Fibroblast of peridontal ligament (primary cell): ENCODE measurements at regions not wholly inside any gene's neighbourhood (a gene's known extent, or its start where the extent isn't known, plus 50 kb on each side); places are given as distances from the start of the nearest gene placed in this dataset.
A peak's percentile ranks its signal among the peaks of the same experiment; 100 is the strongest.
"Not testable (repeated sequence)": the region's sequence is repeated elsewhere in the genome, so short reads cannot be mapped to it uniquely, and the experiment has no call there.

ENCODE experiments used
- DNase-seq: peaks from one replicate; pipeline ENCODE4 v3.0.0-alpha.2; 2010; ENCODE audit errors: extremely low read depth

DNA sequence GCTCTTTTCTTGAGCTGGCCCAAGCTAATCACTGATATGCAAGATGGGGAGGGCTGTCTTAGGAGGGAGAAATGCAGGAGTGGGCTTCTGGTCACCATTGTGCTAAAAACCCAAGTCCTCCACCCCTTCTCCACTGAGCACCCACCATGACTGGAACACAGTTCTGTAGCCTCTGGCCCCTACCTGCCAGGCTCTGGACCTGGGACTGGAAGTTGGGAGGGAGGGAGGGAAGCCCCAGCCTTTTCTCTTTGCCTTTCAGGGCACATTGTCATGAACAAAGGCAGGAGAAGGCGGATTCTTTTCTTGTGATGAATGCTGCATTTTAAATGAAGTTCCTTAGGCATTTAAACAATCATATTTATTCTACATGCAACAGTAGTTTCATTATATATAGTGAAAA is 559.1 kb upstream of the TRPC7 start:
- DNase-seq: no peak

DNA sequence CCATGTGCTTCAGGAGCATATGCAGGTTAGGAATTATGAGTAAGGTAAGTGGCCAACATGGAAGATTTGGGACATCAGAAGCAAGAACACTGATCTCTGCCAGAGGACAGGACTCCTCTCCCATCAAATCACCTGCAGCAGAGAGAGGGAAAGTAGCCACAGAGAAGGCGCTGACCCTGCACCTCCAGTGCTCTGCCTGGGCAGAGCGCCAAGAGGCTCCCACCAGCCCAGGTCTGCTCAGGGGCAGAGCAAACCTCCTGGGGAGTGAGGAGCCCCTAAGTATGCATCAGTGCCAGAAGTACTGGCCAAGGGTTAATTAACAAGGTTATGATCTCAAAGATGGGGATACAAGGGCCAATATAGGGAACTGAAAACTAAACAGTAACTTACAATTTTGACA is 545.3 kb upstream of the TRPC7 start:
- no peak for DNase-seq

DNA sequence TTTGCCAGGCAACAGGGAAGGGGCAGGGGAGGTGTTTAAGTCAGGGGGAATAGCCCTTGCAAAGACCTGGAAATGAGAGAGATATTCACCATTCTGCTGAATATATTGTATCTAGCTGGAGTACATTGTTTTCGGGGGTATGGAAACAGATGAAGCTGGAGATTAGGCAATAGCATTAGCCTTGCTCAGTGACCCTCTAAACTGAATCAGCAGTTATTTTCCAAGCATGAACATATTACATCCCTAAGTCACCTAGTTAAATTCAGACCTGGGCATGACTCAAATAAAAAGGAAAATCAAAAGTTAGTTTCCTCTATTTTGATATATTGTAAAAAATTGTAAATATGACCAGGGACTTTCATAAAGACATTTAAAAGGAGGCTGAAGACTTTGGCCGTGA is 544.6 kb upstream of the TRPC7 start:
- no peak for DNase-seq

DNA sequence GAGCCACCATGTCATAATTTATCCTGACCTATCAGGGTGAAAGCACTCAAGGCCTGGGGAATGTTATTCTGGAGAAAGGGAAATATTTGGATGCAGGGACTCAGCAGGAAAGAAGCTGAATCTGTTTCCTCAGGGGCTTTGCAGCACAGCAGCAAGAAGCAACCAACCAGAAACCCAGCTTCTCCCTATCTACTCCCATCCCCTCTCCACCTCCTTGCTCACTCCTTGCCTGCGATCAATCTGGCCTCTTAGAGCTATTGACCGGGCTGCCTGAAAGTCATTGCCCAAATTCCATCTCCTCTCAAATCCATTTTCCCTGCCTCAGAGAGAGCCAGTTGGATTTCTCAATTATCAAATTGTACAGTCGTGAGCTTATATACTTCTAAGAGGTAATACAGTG is 542.0 kb upstream of the TRPC7 start:
- DNase-seq: no peak

DNA sequence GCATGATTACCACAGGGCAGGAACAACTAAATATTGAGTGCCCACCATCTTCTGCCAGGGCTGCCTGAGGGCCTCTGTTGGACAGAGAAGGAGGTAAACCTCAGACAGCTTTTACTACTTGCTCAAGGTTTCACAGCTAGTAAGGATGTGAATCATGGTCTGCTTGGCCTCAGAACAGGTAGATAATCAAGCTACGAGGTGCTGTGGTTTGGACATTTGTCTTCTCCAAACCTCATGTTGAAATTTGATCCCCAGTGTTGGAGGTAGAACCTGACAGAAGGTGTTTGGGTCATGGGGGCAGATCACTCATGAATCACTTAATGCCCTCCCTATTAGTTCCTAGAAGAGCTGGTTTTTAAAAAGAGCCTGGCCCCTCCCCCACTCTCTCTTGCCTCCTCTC is 541.2 kb upstream of the TRPC7 start:
- DNase-seq: no peak

DNA sequence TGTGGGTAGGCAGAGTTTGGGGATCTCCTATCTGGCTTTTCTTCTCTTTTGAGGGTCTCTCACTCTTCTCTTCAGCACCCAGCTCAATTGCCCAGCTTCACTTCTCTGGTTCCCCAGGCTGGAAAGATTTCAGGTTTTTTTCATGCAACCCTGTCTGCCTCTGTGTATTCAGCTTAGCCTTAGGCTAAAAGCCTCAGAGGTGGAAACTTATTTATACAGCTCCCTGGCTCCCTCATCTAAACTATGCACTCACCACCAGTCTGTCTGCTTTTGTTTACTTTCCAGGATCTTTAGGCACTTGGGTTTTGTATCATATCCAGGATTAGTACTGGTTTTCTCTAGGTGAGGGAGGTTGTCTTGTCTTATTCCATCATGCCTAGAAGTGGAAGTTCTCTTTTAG is 540.2 kb upstream of the TRPC7 start:
- DNase-seq: no peak

DNA sequence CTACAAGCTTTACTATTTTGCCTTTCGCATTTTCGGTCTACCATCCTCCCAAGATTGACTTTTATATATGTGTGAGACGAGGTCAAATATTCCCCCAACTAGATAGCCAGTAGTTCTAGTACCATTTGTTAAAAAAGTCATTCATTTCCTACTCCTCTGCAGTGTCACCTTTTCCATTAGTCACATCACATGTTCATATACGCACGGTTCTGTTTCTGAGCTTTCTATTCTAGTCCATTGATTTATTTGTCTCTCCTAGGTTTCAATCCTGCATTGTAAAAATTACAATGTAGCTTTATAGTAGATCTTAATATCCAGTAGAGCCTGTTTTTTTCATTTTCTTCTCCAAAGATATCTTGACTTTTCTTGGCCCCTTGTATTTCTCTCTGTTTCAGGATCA is 528.7 kb upstream of the TRPC7 start:
- no peak for DNase-seq

DNA sequence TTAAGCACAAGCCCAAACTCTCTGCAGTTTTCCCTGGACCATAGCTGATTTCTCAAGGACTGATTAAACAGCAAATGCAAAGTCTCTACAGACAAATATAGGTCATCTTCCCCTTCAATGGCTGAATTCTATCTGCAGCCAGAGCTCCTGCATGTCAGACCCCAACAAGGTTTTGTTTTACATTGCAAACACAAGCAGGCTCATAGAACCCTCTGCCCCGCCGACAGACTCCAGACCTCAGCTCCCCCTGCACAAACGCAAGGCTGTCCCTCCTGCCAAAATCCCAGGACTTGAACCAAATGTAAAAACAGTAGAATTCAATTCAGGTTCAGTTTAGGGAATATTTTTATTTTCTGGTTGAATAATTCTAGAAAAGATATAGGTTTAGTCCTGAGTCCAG is 526.7 kb upstream of the TRPC7 start:
- DNase-seq: no peak

DNA sequence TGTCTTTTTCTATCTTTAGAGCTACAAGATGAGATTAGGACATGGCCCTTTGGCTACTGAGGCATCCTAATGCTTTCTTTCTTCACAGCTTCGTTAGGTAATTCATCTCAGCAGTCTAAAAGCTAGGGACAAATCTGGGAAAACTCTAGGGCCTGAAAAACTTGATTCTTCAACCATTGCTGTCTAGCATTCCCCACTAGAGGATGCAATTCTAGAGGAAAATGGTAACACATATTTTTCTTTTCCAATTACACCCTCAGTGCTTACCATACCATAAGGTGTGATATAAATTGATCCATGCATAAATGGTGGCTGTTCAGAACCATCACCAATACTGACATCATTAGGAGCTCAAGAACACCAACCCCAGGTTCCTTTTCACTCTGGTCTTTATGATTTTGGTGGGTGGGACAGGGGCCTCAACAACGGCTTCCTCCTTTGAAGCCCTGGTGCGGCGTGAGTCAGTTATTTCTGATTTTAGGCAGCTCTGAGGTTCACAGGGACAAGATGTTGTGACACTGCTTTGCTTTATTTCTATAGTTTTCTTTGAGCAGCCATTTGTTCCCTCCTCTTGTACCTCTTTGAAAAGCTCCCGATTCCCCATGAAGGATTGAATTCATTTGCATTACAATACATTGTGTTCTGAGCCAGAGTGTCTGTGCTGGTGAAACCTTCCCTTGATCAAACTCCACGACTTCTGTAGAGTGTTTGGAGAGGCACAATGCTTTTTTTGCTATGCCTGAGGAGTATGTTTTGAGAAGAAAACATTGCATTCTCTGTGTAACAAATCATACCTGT is 526.0 kb upstream of the TRPC7 start:
- DNase-seq: no peak

DNA sequence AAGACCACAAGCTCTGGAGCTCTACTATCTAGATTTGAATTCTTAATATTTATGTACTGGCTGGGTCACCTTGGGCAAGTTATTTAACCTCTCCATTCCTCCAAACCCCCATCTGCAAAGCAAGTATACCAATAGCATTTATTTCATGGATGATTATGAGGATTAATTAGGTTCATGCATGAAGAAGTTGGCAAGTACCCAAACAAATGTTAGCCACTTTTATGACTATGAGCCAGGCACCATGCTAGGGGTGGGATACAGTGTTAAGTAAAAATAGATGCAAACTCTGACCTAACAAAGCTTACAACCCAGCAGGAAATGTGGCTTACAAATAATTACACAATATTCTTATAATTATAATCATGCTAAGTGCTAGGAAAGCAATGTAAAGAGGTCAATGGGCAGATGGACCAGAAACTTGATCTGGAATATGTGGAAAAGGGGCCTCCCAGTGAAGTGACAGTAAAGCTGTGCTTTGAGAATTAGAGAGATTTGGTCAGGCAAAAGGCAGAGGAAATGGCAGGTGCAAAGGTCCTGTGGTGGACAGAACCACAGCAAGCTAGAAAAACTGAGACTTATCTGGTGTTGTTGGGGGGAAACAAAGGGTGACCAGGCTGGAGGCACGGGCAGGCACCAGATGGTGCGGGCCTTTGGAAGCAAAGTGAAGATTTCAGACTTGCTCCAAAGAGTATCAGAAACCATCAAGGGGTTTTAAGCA is 525.2 kb upstream of the TRPC7 start:
- no peak for DNase-seq

DNA sequence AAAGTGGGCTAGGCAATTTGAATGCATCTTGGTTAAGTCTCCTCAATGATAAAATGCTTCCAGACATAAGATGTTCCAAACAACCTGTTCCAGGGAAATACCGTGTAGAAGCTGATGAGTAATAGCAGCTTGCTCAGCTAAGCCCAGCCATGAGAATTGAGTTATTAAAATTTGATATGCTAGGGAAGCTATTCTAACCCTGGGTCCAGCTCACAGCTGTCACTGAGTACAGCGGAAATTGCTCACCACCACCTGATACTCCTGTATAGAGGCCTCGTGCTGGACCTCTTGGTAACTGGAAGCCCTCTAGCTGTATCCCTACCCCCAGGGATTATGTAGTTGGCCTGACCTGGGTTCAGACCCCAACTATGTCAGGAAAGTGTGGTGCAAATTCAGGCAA is 521.3 kb upstream of the TRPC7 start:
- DNase-seq: no peak

DNA sequence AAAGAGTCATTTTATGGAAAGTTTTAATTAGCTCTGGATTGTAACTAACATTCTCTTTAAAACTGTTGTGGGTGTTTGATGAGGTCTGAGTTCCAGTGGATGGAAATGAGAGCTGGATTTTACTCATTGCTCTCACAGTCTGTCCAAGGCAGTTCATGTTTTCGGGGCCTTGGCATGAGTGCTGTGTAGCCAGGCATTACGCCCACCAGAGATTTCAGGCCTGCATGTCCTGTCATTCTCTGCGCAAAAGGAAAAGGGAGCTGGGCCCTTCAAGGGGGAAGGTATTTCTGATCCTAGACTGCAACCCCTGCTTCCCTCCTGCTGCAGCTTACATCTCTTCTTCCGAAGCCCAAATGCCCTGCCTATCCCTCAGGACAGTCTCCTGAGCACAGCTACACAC is 499.6 kb upstream of the TRPC7 start:
- no peak for DNase-seq

DNA sequence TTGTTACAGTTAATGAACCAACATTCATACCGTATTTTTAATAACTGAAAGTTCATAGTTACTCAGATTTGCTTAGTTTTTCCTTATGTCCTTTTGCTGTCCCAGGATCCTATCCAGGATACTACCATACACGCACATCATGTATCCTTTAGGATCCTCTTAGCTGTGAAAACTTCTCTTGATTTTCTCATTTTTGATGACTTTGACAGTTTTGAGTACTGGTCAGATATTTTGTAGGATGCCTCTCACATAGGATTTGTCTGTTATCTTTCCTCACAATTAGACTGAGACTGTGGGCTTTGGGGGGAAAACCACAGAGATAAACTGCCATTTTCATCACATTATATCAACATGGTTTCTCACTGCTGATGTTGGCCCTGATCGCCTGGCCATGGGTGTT is 491.3 kb upstream of the TRPC7 start:
- no peak for DNase-seq

DNA sequence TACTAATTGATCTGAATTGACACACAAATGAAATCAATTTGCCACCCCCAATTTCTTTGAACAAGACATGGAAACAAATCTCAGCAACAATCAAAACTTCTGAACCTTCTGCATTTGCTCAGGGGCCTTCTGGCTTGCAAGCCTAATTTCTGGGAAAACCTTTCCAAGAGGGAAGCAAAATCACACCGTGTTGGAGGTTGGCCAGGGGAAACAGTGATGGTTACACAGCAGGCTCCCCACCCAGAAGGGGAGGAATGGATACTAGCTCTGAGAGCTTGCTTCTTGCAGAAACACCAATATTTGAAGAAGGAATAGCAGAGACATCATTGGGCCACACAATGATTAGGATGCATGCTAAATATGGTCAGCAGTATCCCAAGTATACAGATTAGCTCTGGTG is 488.6 kb upstream of the TRPC7 start:
- no peak for DNase-seq

DNA sequence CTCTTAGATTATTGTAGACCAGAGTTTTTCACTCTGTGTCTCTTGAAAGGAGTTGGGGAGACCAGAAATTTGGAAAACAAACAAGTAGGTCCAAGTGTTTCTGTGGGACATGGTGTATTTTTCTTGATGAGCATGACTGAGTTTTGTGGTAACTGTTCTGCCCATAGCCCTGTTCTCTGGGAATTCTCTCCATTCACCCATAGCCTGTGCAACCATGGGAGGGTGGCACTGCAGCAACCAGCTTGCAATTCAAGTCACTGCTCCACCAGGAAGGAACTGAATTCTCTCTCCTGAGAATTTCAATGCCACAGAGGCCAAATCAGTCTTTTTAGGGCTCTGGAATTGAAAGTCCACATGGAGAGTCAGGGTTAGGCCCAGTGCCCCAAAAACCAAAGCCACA is 475.3 kb upstream of the TRPC7 start:
- DNase-seq: no peak

DNA sequence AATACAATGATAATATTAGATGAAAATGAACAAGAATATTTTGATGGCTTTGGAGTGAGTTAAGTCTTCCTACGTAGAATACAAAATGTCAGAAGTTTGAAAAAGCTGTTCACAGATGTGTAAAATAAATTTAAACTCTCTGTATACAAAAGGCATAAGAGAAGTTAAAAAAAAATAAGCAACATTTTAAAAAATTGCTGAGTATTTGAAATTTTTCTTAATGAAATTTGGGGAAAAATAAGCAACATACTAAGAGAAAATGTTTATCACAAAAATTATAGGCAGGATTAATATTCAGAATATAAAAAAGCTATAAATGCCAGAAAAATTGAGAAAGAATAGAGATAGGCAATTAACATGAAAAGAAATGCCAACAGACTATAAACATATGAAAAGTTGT is 470.7 kb upstream of the TRPC7 start:
- no peak for DNase-seq

DNA sequence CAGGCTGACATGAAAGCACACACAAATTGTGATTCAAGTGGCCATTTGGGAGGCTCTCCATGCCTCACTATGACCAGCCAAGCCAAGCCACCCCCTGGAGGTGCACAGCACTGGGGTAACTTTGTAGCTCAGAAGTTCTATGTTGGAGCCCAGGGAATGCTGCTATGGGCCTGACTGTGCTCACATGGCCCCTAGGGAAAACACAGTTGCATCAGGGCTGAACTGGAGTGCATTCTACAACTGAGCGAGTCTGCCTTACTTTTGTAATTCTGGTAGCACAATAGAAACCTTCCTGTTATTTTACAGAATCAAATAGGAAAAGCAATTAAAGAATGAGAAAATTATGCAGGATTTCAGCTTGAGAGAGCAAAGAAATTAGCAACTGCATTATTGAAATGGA is 455.5 kb upstream of the TRPC7 start:
- no peak for DNase-seq

DNA sequence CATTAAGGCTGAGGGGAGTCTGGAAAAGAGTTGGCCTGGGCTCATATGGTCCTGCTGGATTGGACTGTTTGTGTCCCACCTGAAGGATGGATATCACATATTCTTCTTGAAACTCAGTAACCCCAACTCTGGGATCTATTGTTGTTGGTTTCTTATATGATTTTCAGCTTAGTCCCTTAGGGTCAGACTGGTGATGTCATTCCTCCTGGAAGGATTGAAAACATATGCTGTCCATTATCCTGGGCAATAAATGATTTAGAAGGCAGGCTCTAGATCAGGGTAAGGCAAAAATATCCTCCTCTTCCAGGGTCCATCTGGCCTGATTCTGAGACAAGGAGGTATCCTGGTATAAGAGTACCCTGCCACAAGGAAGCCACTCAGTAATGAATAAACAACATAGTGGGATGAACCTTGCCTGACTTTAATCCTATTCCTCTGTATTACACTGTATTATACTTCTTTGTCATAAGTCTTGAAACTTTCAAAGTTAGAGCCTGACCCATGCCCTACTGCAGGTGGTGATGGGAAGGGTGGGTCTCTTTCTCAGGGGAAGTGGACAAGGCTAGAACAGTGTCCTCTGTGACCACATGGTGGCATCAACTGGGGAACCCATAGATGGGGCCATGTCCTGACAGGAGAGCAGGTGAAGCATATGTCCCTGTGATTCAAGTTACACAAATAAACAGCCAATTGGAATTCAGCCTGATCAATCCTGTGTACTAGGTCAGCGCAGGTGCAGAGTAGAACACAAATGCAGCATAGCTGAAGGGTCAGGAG is 454.4 kb upstream of the TRPC7 start:
- DNase-seq: peak; percentile 54

DNA sequence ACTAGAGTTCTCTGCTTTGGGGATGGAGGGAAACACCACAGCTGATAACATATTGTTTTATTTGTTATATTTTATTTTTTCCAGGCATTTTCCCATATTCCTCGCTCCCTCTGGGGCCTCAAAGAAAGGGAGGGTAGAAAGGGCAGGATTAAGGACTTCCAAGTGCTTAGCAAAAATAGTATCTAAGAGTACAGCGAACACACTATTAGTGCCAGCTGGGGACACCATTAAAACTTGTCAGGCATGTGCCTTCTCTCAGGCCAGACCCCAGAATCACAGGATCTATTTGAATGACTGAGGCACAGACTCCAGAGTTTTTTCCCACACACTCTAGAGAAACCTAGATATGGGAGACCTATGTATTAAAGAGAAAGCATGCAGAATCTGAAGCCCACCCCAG is 451.0 kb upstream of the TRPC7 start:
- DNase-seq: no peak

DNA sequence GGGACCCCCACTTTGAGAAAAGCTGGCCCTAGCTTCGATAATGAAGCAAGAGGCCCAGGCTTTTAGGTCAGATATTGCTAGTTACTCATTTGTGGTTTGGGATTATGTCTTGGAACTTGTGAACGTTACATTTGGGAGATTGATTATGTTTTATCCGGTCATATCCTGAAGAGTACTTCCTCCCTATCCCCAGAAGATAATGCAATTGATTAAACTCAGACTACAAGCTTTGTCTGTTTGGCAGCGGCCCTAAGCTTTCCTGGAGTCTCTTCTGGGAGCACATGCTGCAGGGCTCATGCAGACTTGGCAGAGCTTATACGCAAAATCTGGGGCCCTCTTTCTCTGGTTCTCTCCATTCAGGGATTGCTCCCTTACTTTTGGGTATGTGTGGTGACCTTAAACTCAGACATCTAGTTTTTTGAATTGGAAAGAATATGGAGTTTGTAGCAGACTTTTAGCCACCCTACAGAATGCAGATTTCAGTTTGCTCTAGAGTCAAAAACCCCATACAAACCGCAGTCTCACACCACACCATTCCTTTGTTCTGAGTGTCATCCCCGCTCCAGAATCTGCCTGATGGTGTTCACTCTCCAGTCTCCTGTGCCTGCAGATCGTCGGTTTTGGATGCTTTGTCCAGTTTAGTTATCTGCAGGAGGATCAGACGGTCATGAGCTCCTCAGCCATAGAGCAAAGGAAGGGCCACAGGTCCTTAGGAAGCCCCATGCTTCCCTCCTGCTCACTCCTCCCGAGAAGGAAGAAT is 449.5 kb upstream of the TRPC7 start:
- no peak for DNase-seq

DNA sequence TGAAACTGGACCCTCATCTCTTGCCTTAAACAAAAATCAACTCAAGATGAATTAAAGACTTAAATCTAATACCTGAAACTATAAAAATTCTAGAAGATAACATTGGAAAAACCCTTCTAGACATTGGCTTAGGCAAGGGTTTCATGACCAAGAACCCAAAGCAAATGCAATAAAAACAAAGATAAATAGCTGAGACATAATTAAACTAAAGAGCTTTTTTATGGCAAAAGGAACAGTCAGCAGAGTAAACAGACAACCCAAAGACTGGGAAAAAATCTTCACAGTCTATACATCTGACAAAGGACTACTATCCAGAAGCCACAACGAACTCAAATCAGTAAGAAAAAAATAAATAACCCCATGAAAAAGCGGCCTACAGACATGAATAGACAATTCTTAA is 446.9 kb upstream of the TRPC7 start:
- DNase-seq: not testable (repeated sequence)

DNA sequence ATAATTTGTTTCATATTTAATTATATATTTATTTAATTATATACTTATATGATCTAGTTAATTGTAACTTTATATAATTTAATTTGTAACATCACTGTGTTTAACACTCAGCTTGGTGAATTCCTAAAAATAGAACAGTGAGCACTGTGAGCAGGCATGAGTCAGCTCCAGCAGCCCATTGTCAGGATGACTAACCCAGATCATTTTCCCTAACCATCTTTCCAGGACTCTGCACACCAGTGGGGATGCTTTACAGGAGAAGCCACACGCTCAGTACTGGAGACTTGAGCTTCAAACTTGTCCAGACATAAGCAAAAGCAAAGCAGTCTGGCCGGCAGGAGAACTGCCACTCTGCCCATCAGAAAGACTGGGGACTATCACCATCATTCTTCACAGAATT is 446.2 kb upstream of the TRPC7 start:
- peak; percentile 86 for DNase-seq
